Sigmoid colon (tissue), 4 donors: ENCODE measurements at regions not wholly inside any gene's neighbourhood (a gene's known extent, or its start where the extent isn't known, plus 50 kb on each side); places are given as distances from the start of the nearest gene placed in this dataset.

Source experiments
- CTCF ChIP-seq, 4 experiments: fragments of 450-650 bp in 3 of 4; fragments of 200-600 bp in 1 of 4; IDR thresholded peaks; one replicate each; pipeline ENCODE4 v1.5.1; 2016 to 2019; ENCODE audit warnings: antibody characterized with exemption in 4 of 4, mild to moderate bottlenecking in 3 of 4, moderate library complexity in 2 of 4
- POLR2A ChIP-seq, 2 donors: fragments of 450-650 bp; IDR thresholded peaks; one replicate each; pipeline ENCODE4 v1.6.1; 2016; ENCODE audit warnings: antibody characterized with exemption in 2 of 2, mild to moderate bottlenecking in 2 of 2, moderate library complexity in 2 of 2
- POLR2AphosphoS5 ChIP-seq, 4 donors: sonication (generic); formaldehyde crosslinking; IDR thresholded peaks; one replicate each; pipeline ENCODE4 v1.6.1; 2017; ENCODE audit warnings: antibody characterized with exemption in 4 of 4

DNA sequence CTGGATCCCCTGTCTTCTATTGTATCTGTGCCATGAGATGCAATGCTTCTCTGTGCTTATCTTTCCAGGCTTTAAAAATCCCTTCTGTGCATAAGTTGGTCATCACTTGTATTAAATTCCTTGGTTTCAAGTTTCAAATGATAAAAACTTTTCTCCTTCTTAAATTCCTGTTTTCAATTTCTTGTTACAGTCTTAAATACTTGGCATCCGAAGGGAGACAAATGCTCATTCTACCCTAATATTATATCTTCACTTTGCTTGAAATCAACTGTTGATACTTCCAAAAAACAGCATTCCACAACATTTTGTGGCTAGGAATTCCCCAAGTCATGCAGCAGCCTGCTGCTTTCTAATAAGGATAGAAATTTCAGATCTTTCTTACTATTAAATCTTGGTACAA, 413.2 kb upstream of the ACTBL2 start:
- no peak for TF ChIP-seq CTCF (IDR thresholded peaks at IDR 0.05)
- TF ChIP-seq POLR2A (IDR thresholded peaks at IDR 0.05) = no peak
- no peak for TF ChIP-seq POLR2AphosphoS5 (IDR thresholded peaks at IDR 0.05)
